Psoas muscle (tissue), 7 donors: ENCODE measurements at regions not wholly inside any gene's neighbourhood (a gene's known extent, or its start where the extent isn't known, plus 50 kb on each side); places are given as distances from the start of the nearest gene placed in this dataset.
A peak's percentile ranks its signal among the peaks of the same experiment; 100 is the strongest.

Experiments used
- ATAC-seq, 4 donors: fragments of 200-7000 bp; cut with Tn5 transposase; one replicate each; pipeline ENCODE4 v1.9.1; 2020; ENCODE audit warnings: moderate library complexity in 3 of 4, mild to moderate bottlenecking in 2 of 4
- DNase-seq, 2 donors: peaks; one replicate each; pipeline ENCODE4 v3.0.0-alpha.2; 2020
- H3K27ac ChIP-seq: fragments of 200-600 bp; one replicate; pipeline ENCODE4 v1.8.0; 2022
- H3K27me3 ChIP-seq, 3 donors: fragments of 200-600 bp in 1 of 3; one replicate each; pipeline versions ENCODE4 v1.6.1 to v1.8.0; 2013 to 2022; ENCODE audit warnings: low read length in 2 of 3, mild to moderate bottlenecking in 2 of 3, moderate library complexity in 1 of 3; ENCODE audit not compliant: insufficient read depth in 3 of 3
- H3K36me3 ChIP-seq, 2 donors: fragments of 200-600 bp in 1 of 2; one replicate each; pipeline versions ENCODE4 v1.6.1 to v1.8.0; 2013 to 2022; ENCODE audit warnings: low read depth in 1 of 2, mild to moderate bottlenecking in 1 of 2, moderate library complexity in 1 of 2; ENCODE audit not compliant: insufficient read depth in 1 of 2
- H3K4me1 ChIP-seq: fragments of 200-600 bp; one replicate; pipeline ENCODE4 v1.8.0; 2022
- H3K4me3 ChIP-seq: fragments of 200-600 bp; one replicate; pipeline ENCODE4 v1.8.0; 2022; ENCODE audit warnings: mild to moderate bottlenecking
- H3K9me3 ChIP-seq: fragments of 200-600 bp; one replicate; pipeline ENCODE4 v1.8.0; 2022
- WGBS, 3 donors: extraction: QIAGEN DNeasy Blood & Tissue Kit; methylation state at CpG; one replicate each; pipeline versions ENCODE4 v1.1.6 to v1.1.7; 2013; 5-methylcytosine and 5-hydroxymethylcytosine counted together
- intact Hi-C, 2 donors: fragments of 100-400 bp; cut with DNase I; formaldehyde crosslinking; loops; one replicate each; pipeline versions ENCODE4 v1.11.0 to v1.14.2; 2022
- TF ChIP-seq, protein P1 (sequence below): fragments of 200-600 bp; IDR thresholded peaks from one replicate; pipeline ENCODE4 v1.8.0; 2022; ENCODE audit warnings: antibody characterized with exemption
- donor health status: healthy with polysubstance abuse.
- donor health status: DM: no; HTN: no; CAD: no; lungs with moderate emphysema.
- donor health status: Bipolar disorder and iron deficiency.
- donor health status: healthy.
- donor health status: DM: yes; HTN: yes; CAD: no.
- donor health status: DM: no; HTN: no; CAD: no.
- donor health status: DM: yes; HTN: yes; CAD: no.

DNA sequence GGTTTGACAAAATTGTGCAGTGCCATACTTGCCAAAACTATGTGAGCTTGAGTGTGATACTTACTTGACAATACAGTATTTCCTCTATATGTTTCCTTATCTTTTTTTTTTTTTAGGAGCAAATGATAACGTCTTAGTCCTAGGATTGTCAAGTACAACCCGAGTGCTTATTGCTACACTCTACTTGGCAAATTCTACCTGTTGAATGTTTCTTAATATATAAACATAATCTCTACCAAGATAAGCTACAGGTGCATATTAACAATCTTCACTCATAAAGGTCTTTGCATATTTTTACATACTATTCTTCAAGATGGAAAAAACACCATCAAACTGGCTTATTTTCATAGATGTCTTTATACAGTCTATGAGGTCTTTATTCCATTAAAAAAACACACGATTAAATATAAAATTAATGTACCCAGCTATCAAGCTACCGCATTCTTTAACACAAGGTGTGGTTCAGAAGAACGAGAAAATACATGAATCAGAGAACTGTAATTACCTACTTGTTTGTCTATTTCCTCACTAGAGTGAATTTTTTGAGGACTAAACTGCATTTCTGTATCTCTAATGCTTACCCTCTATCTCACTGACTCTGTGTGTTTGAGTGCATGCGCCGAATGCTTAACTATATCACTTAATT lies 76.1 kb upstream of the PDSS1 start:
- Histone ChIP-seq H3K4me1 (no peaks in the 10 kb centered on the region), H3K9me3 (no peaks in the 10 kb centered on the region), H3K4me3 (no peak overlapping the region), H3K36me3 (no peaks in the 10 kb centered on the region), H3K27me3 (peaks cover 0 to 20% (median 5%) of the 10 kb centered on the region in 3 donors), H3K27ac (no peak overlapping the region)
- ATAC-seq: no peak
- intact Hi-C loops: loop anchor here in 1 of 2 donors (10.0 kb wide), 1 partner anchor 703 kb away; no protein-coding TSS in a partner anchor
- TF ChIP-seq, protein P1, sequence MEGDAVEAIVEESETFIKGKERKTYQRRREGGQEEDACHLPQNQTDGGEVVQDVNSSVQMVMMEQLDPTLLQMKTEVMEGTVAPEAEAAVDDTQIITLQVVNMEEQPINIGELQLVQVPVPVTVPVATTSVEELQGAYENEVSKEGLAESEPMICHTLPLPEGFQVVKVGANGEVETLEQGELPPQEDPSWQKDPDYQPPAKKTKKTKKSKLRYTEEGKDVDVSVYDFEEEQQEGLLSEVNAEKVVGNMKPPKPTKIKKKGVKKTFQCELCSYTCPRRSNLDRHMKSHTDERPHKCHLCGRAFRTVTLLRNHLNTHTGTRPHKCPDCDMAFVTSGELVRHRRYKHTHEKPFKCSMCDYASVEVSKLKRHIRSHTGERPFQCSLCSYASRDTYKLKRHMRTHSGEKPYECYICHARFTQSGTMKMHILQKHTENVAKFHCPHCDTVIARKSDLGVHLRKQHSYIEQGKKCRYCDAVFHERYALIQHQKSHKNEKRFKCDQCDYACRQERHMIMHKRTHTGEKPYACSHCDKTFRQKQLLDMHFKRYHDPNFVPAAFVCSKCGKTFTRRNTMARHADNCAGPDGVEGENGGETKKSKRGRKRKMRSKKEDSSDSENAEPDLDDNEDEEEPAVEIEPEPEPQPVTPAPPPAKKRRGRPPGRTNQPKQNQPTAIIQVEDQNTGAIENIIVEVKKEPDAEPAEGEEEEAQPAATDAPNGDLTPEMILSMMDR: no peak
- 88 to 89% (median 89%) methylated on average over 7 of the region's 7 CpGs for WGBS, 3 donors
- no peak for DNase-seq

DNA sequence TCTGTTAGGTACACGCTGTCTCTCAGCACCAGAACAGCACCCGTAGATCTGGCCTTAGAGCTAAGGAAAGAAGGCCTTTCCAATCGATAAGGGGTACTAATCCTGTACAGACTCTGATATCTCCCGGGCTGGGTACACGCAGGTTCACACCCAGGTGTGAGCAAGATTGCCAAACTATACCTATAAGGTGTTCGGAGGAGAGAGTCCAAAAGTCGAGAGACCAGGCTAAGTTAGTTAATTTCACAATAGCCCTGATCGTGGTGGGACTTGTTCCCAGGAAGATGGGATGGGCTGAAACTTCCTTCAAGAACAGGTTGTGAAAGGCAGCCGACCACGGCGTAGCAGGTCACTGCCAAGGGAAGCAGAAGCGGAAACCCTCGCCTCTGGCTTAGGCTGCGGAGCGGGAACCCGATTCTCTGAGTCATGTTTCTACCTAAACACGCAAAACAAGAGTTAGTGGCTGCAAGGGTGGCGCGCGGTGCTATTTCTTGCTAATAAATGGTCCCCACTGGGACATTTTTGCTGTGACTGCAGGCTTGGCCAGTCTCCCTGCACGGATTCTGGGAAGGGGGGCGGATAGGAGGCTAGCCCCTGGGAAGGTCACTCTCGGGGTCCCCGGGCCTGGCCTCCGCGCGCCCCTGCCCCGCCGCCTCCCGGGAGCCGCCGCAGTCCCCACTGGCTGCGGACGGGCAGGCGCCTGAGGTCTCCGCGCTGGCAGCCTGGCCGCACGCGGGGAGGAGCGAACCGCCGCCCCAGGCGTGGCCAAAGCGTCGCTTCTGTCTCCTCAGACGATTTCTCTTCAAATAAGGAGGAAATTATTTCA lies 75.4 kb upstream of the PDSS1 start:
- H3K27ac ChIP-seq: no peak overlapping the region
- no peaks in the 10 kb centered on the region for H3K9me3 ChIP-seq
- peak; percentile 35 to 61 for DNase-seq
- WGBS, 3 donors: 12 to 15% (median 14%) methylated on average over 46 to 47 of the region's 47 CpGs
- intact Hi-C loops: loop anchor here in 1 of 2 donors (10.0 kb wide), 1 partner anchor 703 kb away; no protein-coding TSS in a partner anchor
- TF ChIP-seq, protein P1: no peak
- H3K4me3 ChIP-seq: peak overlapping the region; percentile 53
- no peak for ATAC-seq
- no peaks in the 10 kb centered on the region for H3K36me3 ChIP-seq
- no peaks in the 10 kb centered on the region for H3K4me1 ChIP-seq
- H3K27me3 ChIP-seq: peaks cover 0 to 20% (median 5%) of the 10 kb centered on the region in 3 donors

GRCh38 chr10:26622891-26623290 lies 74.6 kb upstream of the PDSS1 start:
- Histone ChIP-seq H3K36me3 (no peaks in the 10 kb centered on the region), H3K4me1 (no peaks in the 10 kb centered on the region), H3K27ac (no peak overlapping the region), H3K4me3 (no peak overlapping the region), H3K27me3 (peaks cover 0 to 20% (median 5%) of the 10 kb centered on the region in 3 donors), H3K9me3 (no peaks in the 10 kb centered on the region)
- DNase-seq (no peak), ATAC-seq (no peak)
- 75 to 79% (median 79%) methylated on average over 7 of the region's 7 CpGs for WGBS, 3 donors
- intact Hi-C loops: loop anchor here in 1 of 2 donors (10.0 kb wide), 1 partner anchor 702 kb away; no protein-coding TSS in a partner anchor
- TF ChIP-seq, protein P1: no peak

GRCh38 chr10:26624006-26624405 lies 73.5 kb upstream of the PDSS1 start:
- TF ChIP-seq, protein P1: no peak
- H3K4me1 ChIP-seq: no peaks in the 10 kb centered on the region
- H3K27me3 ChIP-seq: peaks cover 0 to 20% (median 5%) of the 10 kb centered on the region in 3 donors
- ATAC-seq (no peak), DNase-seq (no peak)
- intact Hi-C loops: loop anchor here in 1 of 2 donors (10.0 kb wide), 1 partner anchor 701 kb away; no protein-coding TSS in a partner anchor
- 88 to 91% (median 88%) methylated on average over 3 of the region's 3 CpGs for WGBS, 3 donors
- no peaks in the 10 kb centered on the region for H3K36me3 ChIP-seq
- H3K27ac ChIP-seq: no peak overlapping the region
- no peak overlapping the region for H3K4me3 ChIP-seq
- H3K9me3 ChIP-seq: no peaks in the 10 kb centered on the region
